ENCODE measurements at regions not wholly inside any gene's neighbourhood (a gene's known extent, or its start where the extent isn't known, plus 50 kb on each side); places are given as distances from the start of the nearest gene placed in this dataset.

- TF ChIP-seq ZNF3 (CRISPR knock-in tag; IDR thresholded peaks at IDR 0.05): no peak
- TF ChIP-seq, protein P1, sequence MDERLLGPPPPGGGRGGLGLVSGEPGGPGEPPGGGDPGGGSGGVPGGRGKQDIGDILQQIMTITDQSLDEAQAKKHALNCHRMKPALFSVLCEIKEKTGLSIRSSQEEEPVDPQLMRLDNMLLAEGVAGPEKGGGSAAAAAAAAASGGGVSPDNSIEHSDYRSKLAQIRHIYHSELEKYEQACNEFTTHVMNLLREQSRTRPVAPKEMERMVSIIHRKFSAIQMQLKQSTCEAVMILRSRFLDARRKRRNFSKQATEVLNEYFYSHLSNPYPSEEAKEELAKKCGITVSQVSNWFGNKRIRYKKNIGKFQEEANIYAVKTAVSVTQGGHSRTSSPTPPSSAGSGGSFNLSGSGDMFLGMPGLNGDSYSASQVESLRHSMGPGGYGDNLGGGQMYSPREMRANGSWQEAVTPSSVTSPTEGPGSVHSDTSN (CRISPR knock-in tag; IDR thresholded peaks at IDR 0.05; ENCODE audit: low read depth): no peak
- TF ChIP-seq, protein P1 (tag; conservative IDR thresholded peaks at IDR 0.05; ENCODE audit: low read depth): peak; percentile 73
- no peak for TF ChIP-seq ZNF57 (CRISPR knock-in tag; IDR thresholded peaks at IDR 0.05)
- TF ChIP-seq SAFB (IDR thresholded peaks at IDR 0.05; ENCODE audit: borderline replicate concordance, low read depth, low read length): no peak
- TF ChIP-seq MEIS2 (IDR thresholded peaks at IDR 0.05; ENCODE audit: partially characterized antibody): peak; percentile 85
- TF ChIP-seq MGA (IDR thresholded peaks at IDR 0.05): no peak
- TF ChIP-seq E2F1 (CRISPR knock-in tag; IDR thresholded peaks at IDR 0.05): no peak
- TF ChIP-seq ZNF584 (CRISPR knock-in tag; IDR thresholded peaks at IDR 0.05; ENCODE audit: low read depth): no peak
- no peak for TF ChIP-seq MITF (IDR thresholded peaks at IDR 0.05)
These were observed 521.1 kb upstream of the NECTIN3 start (continued) for GRCh38 chr3:110550511-110550910.

Measured in K562 (cell line).